OCI-LY3 (cell line): ENCODE measurements at regions not wholly inside any gene's neighbourhood (a gene's known extent, or its start where the extent isn't known, plus 50 kb on each side); places are given as distances from the start of the nearest gene placed in this dataset.

Source experiments
- CTCF ChIP-seq: fragments of 200-600, 300-600 bp; sonication (generic); IDR thresholded peaks from 2 replicates; pipeline ENCODE4 v1.5.1; 2014; ENCODE audit warnings: antibody characterized with exemption, low read length, low read depth
- EZH2phosphoT487 ChIP-seq: fragments of 200-600 bp; shearing (Covaris generic); IDR thresholded peaks from 2 replicates; pipeline ENCODE4 v1.6.1; 2018; ENCODE audit warnings: antibody characterized with exemption, mixed run types, low read depth

- TF ChIP-seq CTCF (no peak), EZH2phosphoT487 (no peak)
These were observed 168.8 kb upstream of the NRIP1 start for GRCh38 chr21:15233611-15234010.
